NOMO-1 treated with DMSO at 0.1 percent for 48 hours (cell line): ENCODE measurements at regions not wholly inside any gene's neighbourhood (a gene's known extent, or its start where the extent isn't known, plus 50 kb on each side); places are given as distances from the start of the nearest gene placed in this dataset.

Experiments used
- DNase-seq: peaks from one replicate; lab custom pipeline; 2025; ENCODE audit not compliant: unreplicated experiment; lab: John Stamatoyannopoulos, UW

- no peak for DNase-seq
Measured at GRCh38 chrX:39318506-39319343, 517.5 kb downstream of the MID1IP1 start.

- DNase-seq, result no peak
Measured at GRCh38 chrX:39320165-39320564, 518.9 kb downstream of the MID1IP1 start.

GRCh38 chrX:39322496-39322895 lies 521.2 kb downstream of the MID1IP1 start:
- no peak for DNase-seq

GRCh38 chrX:39324233-39324930 lies 523.1 kb downstream of the MID1IP1 start:
- no peak for DNase-seq

GRCh38 chrX:39327255-39327654 lies 526.0 kb downstream of the MID1IP1 start:
- DNase-seq, result no peak

GRCh38 chrX:39327705-39328104 lies 526.4 kb downstream of the MID1IP1 start:
- DNase-seq, result no peak

- DNase-seq, result no peak
Measured at GRCh38 chrX:39328661-39329060, 527.4 kb downstream of the MID1IP1 start.

- DNase-seq, result peak; percentile 81
Measured at GRCh38 chrX:39331082-39331704, 529.9 kb downstream of the MID1IP1 start.

GRCh38 chrX:39333451-39333850 lies 532.2 kb downstream of the MID1IP1 start:
- no peak for DNase-seq

GRCh38 chrX:39335513-39336235 lies 534.4 kb downstream of the MID1IP1 start:
- peak; percentile 89 for DNase-seq

GRCh38 chrX:39336671-39337311 lies 535.5 kb downstream of the MID1IP1 start:
- peak; percentile 32 for DNase-seq

GRCh38 chrX:39337451-39337850 lies 536.2 kb downstream of the MID1IP1 start:
- no peak for DNase-seq

- no peak for DNase-seq
Measured at GRCh38 chrX:39338583-39338982, 537.3 kb downstream of the MID1IP1 start.

- DNase-seq, result no peak
Measured at GRCh38 chrX:39356119-39356807, 555.0 kb downstream of the MID1IP1 start.

- no peak for DNase-seq
Measured at GRCh38 chrX:39360101-39360500, 558.8 kb downstream of the MID1IP1 start.

GRCh38 chrX:39361736-39362135 lies 560.5 kb downstream of the MID1IP1 start:
- no peak for DNase-seq

GRCh38 chrX:39367416-39367815 lies 566.2 kb downstream of the MID1IP1 start:
- no peak for DNase-seq

GRCh38 chrX:39372115-39372514 lies 570.9 kb downstream of the MID1IP1 start:
- DNase-seq, result no peak

GRCh38 chrX:39377157-39377556 lies 575.9 kb downstream of the MID1IP1 start:
- no peak for DNase-seq

- no peak for DNase-seq
Measured at GRCh38 chrX:39377773-39378172, 576.5 kb downstream of the MID1IP1 start.
